ENCODE measurements at regions not wholly inside any gene's neighbourhood (a gene's known extent, or its start where the extent isn't known, plus 50 kb on each side); places are given as distances from the start of the nearest gene placed in this dataset.

DNA sequence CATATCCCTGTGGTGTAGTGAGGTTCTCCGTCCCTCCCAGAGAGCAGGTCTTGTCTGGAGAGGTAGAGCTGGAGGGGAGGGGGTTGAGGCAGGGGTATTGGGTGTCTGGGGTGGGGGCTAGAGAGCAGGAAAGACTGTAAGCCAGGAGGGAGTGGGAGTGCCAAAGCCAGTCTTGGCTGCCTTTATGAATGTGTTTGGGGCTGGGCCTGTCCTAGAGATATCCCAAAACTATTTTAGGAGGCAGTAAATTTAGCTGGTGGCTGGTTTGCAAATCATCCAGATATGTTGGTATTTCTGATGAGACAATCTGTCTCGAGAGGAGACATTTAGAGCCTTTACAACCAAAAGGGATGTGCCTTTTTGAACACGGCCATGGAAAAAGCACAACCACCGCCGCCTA lies 166.6 kb downstream of the TLE3 start:
- 46 to 55% methylated on average over 5 of the region's 5 CpGs for WGBS, 2 donors
- peak in 1 of 2 donors; percentile 37 for DNase-seq
- H3K36me3 ChIP-seq = no peaks in the 10 kb centered on the region
- intact Hi-C loops (cut with DNase I) = loop anchor here in 1 of 10 donors (10.0 kb wide), 1 partner anchor 446 kb away; no protein-coding TSS in a partner anchor
- H3K27ac ChIP-seq = peak overlapping the region in 7 of 10 donors; percentile 23 to 81 (median 74)
- peaks cover 0 to 13% (median 4%) of the 10 kb centered on the region in 7 donors for H3K27me3 ChIP-seq
- peak; percentile 82 to 98 (median 92) for ATAC-seq
- TF ChIP-seq, protein P1, sequence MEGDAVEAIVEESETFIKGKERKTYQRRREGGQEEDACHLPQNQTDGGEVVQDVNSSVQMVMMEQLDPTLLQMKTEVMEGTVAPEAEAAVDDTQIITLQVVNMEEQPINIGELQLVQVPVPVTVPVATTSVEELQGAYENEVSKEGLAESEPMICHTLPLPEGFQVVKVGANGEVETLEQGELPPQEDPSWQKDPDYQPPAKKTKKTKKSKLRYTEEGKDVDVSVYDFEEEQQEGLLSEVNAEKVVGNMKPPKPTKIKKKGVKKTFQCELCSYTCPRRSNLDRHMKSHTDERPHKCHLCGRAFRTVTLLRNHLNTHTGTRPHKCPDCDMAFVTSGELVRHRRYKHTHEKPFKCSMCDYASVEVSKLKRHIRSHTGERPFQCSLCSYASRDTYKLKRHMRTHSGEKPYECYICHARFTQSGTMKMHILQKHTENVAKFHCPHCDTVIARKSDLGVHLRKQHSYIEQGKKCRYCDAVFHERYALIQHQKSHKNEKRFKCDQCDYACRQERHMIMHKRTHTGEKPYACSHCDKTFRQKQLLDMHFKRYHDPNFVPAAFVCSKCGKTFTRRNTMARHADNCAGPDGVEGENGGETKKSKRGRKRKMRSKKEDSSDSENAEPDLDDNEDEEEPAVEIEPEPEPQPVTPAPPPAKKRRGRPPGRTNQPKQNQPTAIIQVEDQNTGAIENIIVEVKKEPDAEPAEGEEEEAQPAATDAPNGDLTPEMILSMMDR (IDR thresholded peaks at IDR 0.05) = no peak
- no peak overlapping the region for H3K4me3 ChIP-seq
- H3K9me3 ChIP-seq = peaks cover 0 to 22% (median 12%) of the 10 kb centered on the region in 11 donors
- H3K4me1 ChIP-seq = peaks cover 0 to 24% (median 4%) of the 10 kb centered on the region in 9 donors

DNA sequence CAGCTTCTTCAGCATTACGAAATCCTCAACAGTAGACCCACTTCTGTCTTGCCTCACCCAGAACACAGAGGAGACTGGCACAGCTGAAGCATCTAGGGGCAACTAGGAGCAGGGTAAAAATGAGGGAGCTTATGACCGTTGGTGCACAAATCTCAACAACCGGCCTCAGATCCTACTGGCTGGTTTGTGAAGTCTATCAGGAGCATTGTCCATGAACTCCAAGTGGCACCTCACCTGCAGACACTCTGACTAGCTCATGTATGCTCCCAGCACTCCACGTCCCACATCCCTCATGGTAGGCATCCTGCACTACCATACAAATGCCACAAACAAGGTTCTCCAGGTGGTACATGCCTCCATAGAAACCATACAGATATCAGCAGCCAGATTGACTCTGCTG lies 163.1 kb downstream of the TLE3 start:
- no peak for ATAC-seq
- Histone ChIP-seq H3K27ac (no peak overlapping the region), H3K27me3 (peaks cover 0 to 18% (median 4%) of the 10 kb centered on the region in 7 donors), H3K36me3 (no peaks in the 10 kb centered on the region), H3K9me3 (peaks cover 0 to 24% (median 13%) of the 10 kb centered on the region in 11 donors), H3K4me3 (no peak overlapping the region), H3K4me1 (peaks cover 0 to 24% (median 4%) of the 10 kb centered on the region in 9 donors)
- DNase-seq = no peak
- intact Hi-C loops (cut with DNase I) = loop anchor here in 1 of 10 donors (10.0 kb wide), 1 partner anchor 450 kb away; no protein-coding TSS in a partner anchor
- WGBS, 2 donors = 82 to 86% methylated on average over 4 of the region's 4 CpGs
- TF ChIP-seq, protein P1 (IDR thresholded peaks at IDR 0.05) = no peak

DNA sequence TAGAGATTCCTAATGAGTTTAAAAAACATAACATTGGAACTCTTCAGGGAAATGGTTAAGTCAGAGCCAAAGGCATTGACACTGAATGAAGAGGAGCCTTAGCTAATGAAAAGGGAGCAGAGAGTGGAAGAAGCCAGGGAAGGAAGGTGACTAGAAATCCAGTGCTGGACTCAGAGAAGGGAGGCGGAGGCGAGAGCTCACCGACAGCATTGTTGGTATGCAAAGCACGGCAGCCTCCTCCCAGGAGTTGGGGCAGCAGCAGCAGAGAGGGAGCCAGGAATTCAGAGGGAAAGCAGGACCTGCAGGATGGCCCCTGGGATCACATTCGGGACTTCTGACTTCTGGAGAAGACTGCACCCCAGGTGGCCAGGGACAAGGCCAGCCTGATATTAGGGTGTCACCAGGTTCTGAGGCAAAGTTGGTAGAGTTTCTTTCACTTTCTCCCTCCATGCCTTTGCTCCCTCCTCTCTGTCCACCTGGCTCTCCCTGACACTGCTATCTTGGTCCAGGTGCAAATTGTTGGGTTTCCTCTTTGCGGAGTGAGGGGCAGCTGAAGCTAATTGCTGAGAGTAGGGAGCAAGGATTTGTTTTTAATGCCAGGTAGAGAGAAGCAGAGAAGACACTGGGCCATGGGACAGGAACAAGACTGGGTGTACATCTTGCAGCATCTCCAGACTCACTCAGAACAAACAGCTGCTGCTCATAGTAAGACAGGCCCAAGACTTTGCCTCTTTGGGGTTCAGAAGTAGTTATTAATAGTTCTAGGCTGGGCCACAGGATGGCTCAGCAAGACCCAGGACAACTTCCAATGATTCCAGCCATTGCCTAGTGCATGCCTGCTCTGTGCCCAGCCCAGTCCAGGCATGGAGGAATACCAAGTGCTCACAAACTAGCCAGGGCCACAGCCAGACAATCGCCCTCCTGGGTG lies 157.9 kb downstream of the TLE3 start:
- 34 to 39% methylated on average over 7 of the region's 7 CpGs for WGBS, 2 donors
- DNase-seq (no peak), ATAC-seq (peak in 4 of 8 donors; percentile 37 to 61 (median 43))
- intact Hi-C loops (cut with DNase I) = loop anchor here in 1 of 10 donors (10.0 kb wide), 1 partner anchor 455 kb away; no protein-coding TSS in a partner anchor
- Histone ChIP-seq H3K27ac (no peak overlapping the region), H3K36me3 (no peaks in the 10 kb centered on the region), H3K27me3 (peaks cover 0 to 5% (median 0%) of the 10 kb centered on the region in 7 donors), H3K4me1 (no peaks in the 10 kb centered on the region), H3K9me3 (peaks cover 0 to 19% (median 11%) of the 10 kb centered on the region in 11 donors), H3K4me3 (no peak overlapping the region)
- TF ChIP-seq, protein P1 (IDR thresholded peaks at IDR 0.05) = no peak

DNA sequence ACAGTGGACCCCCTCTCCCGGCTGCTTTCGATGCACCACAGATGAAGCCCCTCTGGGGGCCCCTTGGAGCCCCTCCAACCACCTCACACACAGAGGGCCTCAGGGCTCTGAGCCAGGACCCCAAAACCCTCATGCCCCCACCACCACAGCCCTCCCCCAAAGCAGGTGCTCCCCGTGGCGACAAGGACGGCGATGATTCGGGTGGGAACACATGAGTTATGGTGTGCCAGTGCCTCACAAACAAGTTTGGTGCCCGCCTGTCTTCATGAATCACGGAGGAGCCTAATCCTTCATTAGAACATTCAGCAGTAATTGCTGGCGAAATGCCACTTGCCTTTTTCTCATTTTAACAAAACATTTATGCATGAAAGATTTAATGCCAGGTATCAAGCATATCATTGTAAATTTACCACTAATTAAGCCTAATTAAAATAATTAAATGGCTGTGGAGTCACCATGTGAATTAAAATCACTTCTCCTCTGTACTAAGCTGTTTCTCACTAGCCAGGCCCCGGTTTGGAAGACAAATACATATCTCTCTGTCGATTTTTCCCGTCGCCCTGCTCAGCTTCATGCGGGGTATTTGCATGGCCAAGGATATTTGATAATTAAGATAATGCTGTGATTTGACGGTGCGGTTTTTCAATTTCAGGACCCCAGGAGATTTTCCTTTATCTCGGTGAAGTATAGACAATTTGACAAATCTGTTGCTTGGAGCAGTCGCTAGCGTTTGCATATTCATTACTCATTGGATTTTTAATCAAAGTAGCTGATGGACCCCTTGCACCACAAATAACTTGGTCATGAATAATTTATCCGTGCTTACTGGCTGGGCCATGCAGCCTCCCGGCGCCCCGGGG lies 157.0 kb downstream of the TLE3 start:
- DNase-seq = no peak
- WGBS, 2 donors = 90% methylated on average over 24 of the region's 24 CpGs
- Histone ChIP-seq H3K9me3 (peaks cover 0 to 11% (median 4%) of the 10 kb centered on the region in 11 donors), H3K4me3 (no peak overlapping the region), H3K4me1 (no peaks in the 10 kb centered on the region), H3K27me3 (peaks cover 0 to 5% (median 0%) of the 10 kb centered on the region in 7 donors), H3K27ac (no peak overlapping the region), H3K36me3 (no peaks in the 10 kb centered on the region)
- intact Hi-C loops (cut with DNase I) = no loop called here
- TF ChIP-seq, protein P1 (IDR thresholded peaks at IDR 0.05) = no peak
- ATAC-seq = no peak

Measured in heart right ventricle (tissue), 16 donors.